ENCODE measurements at regions not wholly inside any gene's neighbourhood (a gene's known extent, or its start where the extent isn't known, plus 50 kb on each side); places are given as distances from the start of the nearest gene placed in this dataset.
"Not testable (repeated sequence)": the region's sequence is repeated elsewhere in the genome, so short reads cannot be mapped to it uniquely, and the experiment has no call there.

DNA sequence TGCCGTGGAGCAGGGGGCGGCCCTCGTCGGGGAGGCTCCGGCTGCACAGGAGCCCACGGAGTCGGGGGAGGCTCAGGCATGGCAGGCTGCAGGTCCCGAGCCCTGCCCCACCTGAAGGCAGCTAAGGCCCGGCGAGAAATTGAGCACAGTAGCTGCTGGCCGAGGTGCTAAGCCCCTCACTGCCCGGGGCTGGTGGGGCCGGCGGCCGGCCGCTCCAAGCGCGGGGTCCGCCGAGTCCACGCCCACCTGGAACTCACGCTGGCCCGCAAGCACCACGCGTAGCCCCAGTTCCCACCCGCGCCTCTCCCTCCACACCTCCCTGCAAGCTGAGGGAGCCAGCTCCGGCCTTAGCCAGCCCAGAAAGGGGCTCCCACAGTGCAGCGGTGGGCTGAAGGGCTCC, 589.4 kb downstream of the PPP4R3C start:
- no peak for DNase-seq

DNA sequence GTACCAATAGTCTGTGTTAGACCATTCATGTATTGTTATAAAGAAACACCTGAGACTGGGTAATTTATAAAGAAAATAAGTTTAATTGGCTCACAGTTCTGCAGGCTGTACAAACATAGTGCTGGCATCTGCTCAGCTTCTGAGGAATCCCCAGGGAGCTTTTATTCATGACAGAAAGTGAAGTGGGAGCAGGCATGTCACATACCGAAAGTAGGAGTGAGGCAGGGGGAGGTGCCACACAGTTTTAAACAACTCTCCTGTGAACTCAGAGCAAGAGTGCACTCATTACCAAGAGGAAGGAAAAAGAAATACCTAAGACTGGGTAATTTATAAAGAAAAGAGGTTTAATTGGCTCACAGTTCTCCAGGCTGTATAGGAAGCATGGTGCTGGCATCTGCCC, 591.2 kb downstream of the PPP4R3C start:
- no peak for DNase-seq

DNA sequence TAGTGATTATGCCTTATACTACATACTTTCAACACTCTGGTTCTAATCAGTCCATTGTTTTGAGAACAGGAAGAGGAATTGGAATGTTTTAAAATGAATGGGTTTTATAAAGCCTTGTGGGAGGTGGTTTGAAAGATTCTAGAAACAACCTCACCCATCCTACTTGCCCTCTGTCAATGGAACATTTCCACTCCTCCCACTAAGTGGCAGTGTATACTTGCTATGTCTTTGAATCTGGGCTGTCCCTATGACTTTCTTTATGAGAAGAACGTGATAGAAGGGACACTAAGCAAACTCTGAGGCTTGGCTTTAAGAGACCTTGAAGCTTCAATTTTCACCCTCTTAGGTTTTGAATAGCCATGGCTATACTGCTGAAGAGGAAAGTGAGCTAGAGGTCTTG, 611.2 kb downstream of the PPP4R3C start:
- no peak for DNase-seq

DNA sequence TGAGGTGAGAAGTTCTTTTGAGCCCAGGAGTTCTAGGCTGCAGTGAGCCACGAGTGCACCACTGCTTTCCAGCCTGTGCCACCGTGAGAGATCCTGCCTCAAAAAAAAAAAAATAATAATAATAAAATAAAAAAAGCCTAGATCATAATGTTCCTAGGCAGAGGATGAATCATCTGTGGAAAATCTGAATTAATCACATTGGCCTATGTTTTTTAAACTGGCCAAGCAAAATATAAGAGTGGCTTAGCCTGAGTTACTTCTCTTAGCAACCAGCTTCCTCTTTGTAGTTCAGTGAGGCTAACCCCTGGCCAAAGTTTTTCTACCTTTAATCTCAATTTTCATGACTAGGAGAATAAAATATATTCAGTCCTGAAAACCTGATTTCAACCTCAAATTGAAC, 614.6 kb downstream of the PPP4R3C start:
- no peak for DNase-seq

DNA sequence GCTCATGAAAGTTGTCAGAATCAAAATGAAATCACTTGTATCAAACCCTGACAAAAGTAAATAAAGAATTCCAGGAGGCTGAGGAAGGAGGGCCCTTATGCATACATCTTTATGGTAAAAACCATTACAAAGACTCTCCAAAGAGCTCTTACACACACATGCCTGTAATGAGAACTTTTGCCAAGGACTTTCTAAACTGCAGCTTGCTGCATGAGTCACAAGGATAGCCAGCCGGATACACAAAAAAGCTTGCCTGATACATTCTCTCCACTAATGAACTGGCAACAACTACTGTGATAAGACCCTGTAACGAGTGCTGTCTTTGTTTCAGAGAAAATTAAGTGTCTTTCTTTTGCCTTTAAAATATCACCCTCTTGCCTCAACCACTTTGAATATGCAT, 618.1 kb downstream of the PPP4R3C start:
- peak in 1 of 3 donors; percentile 8 for DNase-seq

DNA sequence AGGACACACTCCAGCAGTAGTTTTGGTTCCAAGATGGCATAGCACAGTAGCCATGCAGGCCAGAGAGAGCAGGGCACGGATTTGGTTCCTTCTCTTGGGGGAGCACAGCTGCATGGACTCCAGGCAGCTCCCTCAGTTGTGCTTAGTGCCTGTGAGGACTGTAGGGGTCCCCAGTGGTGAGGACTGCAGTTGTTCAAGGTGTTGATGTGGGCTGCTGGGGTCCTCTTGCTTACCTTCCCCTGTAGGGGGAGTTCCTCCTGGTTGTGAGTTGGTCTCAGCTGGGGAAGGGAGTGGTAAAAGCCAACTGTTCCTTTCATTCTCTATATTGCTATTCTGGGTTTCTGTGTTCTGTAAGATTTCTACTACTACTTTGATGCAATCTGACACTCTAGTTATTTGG, 606.5 kb downstream of the MAGEB5 start:
- no peak for DNase-seq

DNA sequence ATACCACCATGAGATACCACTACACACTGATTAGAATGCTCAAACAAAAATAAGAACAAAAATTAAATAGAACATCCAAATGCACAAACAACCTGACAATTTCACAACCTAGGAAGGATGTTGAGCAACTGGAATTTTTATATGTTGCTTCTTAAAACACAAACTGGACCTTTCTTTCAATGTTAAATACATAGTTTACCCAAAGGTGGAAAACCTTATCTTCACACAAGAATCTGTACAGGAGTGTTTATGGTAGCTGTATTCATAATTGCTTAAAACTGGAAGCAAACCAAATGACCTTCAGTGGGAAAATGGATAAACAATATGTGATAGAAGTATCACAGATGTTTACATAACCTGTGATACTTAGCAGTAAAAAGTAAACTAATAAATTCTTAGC, 573.8 kb downstream of the MAGEB5 start:
- no peak for DNase-seq

DNA sequence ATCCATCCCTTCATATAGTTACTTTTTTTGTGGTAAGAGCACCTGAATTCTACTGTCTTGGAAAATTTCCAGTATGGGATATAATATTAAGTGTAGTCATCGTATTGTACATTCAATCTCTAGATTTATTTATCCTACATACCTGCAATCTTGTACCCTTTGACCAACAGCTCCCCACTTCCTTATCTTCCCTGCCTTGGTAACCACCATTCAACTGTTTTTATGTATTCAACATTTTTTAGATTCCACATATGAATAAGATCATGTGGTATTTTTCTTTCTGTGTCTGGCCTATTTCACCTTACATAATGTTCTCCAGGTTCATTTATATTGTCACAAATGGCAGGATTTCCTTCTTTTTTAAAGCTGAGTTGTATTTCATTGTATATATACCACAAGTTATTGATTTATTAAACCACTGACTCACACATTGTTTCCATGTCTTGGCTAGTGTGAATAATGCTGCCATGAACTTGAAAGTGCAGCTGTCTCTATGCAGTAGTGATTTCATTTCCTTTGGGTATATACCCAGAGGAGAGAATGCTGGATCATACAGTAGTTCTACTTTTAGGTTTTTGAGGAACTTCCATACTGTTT, 572.5 kb downstream of the MAGEB5 start:
- no peak for DNase-seq

DNA sequence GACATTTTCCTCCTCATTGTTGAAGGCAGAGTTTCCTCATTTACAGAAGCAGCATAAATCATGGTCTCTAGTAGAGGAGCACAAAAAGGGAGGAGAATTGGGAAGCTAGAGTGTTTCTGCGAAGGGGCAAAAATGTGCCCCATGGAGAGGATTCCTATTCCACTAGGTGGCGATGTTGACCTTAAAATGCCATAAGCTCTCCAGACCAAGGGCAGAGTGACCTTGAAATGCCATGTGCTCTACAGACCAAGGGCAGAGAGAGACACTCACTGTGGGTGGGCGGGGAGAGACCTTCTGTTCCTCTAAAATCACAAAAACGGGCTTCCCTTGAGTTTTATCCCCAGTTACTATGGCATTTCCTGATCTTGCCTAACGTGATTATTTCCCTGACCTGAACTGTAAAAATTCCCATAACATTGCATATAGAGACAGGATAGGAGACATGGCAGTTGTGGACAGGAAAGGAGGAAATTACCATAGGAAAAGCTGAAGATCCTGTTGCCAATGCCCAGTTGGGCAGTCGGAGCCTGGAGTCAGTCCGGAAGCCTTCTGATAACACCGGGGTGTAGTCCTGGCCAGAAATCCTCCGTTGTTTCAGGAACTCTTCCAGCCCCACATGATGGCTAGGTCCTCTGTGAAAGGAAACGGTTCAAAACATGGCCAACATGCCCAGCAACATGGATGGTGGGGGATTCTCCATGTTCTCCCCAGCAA, 567.7 kb downstream of the MAGEB5 start:
- DNase-seq = peak in 2 of 3 donors; percentile 3

DNA sequence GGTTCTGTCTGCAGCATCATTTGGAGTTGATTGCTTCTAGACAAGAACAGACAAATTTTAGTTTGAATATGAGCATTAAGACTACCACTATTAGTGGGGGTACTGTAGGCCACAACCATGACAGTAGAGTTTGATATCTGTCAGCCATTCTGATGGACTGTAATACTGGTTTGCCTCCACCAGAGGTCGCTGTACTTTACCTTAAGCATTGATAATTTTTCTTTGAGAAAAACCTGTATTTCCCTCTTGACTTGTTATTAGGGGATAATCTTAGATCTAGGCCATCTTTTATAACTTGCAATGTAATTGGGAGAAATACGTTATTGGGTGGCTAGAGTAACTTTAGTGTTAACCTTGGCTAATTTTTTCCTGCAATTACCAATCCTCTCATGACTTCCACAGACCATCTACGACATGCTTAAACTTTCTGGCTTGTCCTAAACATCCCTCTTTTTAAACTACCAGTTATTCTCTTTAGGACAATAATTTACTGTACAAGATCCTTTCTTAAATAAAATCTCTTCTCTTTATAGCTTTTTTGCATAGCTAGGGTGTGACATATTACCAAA, 562.4 kb downstream of the MAGEB5 start:
- no peak for DNase-seq

DNA sequence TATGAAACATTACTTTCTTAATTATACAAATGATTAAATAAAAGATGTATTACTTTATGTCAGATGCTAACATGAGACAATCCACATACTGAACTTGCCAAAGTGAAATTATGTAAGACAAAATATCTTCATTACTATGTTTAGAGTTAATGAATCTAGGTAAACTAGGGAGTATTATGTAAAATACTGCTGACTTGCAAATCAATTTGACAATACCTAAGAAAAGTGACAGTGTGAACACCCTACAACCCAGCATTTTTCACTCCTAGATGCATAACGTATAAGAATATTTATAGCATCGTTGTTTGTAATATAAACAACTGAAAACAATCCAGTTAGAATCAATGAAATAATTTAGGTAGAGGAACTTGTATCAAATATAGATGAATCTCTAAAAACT, 546.3 kb downstream of the MAGEB5 start:
- no peak for DNase-seq

DNA sequence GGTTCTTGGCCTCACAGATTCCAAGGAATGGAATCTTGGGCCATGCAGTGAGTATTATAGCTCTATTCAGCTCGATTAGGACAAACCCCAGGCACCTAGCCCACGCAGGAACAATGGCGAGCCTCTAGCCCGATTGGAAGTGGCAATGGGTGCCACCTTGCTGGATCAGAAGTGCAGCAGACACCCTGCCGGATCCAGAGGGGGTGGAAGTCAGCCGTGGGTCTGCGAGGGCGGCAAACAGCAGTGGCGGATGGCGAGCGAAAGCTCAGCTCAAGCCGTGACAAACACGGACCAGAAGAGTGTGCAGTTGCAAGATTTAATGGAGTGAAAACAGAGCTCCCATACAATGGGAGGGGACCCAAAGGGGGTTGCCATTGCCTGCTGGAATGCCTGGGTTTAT, 539.8 kb downstream of the MAGEB5 start:
- DNase-seq = not testable (repeated sequence)

DNA sequence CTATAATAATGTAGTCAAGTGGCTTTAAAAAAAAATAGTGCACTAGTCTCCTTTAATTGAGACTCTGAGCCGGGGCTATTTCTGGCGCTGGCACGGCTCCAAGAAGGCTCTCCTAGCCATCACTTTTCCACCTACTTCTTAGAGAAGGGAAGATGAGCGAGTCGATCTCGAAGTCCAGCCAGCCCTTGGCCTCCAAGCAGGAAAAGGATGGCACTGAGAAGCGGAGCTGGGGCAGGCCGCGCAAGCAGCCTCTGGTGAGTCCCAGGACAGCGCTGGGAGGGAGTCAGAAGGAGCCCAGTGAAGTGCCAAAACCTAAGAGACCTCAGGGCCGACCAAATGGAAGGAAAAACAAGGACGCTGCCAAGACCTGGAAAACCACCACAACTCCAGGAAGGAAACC, 531.9 kb downstream of the MAGEB5 start:
- no peak for DNase-seq

DNA sequence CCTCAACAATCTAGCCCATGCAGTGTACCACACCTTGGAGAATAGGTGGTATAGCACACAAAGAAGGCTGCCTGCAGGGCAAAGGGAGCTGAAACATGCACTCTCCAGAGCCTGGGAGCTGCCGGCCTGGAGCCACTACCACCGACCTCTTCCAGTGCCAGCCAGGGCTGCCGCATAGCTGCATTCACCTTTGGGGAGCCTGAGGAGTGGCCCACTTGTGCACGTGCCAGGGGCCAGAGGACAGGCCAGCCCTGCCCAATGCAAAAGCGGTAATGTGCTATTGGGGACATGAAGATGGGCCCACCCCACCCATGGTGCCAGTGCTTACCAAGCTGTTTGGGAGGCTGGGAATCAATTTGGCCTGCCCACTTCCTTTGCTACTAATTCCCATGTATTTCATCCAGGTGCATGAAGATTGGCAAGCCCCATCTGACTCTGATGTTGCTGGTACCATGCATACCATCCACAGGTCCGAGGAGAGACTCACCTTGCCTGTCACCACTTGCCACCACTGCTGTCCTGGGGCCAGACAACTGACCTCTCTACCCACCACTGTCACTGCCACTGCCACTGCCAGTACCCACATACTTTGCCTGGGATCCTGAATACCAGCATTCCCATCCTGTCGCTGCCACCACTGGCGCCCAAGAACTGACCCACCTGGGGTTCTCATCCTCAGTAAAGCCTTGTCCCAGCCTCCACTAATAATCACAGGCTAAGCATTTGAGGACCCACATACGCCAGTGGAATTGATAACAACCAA, 506.9 kb downstream of the MAGEB5 start:
- no peak for DNase-seq

DNA sequence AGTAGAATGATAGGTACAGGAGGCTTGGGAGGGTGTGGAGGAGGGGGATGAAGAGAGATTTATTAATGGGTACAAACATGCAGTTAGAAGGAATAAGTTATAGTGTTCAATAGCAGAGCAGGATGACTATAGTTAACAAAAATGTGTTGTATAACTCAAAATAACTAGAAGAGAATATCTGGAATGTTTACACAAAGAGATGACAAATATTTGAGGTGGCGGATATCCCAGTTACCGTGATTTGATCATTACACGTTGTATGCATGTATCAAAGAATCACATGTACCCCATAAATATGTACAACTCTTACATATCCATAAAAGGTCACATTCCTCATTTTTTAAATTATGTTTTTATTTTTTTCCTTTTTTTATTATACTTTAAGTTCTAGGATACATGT, 456.6 kb downstream of the MAGEB5 start:
- peak in 1 of 3 donors; percentile 4 for DNase-seq

DNA sequence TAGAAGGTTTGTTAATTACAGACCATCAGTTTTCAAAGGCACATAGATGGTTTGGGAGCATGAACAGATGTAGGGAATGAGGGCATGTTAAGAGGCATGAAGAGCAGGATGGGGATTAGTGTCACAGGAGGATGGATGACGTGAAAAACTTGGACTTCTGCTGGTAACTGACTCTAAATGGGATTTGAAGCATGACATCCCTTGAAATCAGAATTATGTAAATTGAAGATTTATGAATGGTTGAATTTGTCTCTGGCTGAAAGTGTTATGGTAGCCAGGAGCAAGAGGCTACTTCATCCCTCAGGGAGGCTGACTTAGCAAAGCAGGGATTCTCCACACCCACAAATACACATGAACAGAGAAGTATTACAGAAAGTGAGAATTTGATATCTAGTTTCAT, 454.6 kb downstream of the MAGEB5 start:
- peak in 1 of 3 donors; percentile 4 for DNase-seq

DNA sequence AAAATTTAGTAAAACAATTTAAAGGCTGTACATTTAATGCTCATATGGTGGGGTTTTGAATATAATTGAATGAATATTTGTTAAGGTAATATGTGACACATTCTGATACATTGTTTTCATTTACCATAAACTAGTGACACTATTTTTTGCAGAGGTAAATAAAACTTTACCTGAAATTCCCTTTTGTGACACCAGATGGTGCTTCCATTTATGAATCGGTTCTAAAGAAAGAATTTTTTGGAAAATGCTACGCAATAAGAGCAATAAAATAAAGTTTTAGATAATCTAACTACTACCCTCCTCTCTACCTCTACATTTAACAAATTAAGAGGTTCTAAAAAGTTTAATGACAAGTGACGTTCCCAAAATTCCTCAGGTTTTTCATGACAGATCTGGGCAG, 448.9 kb downstream of the MAGEB5 start:
- no peak for DNase-seq

DNA sequence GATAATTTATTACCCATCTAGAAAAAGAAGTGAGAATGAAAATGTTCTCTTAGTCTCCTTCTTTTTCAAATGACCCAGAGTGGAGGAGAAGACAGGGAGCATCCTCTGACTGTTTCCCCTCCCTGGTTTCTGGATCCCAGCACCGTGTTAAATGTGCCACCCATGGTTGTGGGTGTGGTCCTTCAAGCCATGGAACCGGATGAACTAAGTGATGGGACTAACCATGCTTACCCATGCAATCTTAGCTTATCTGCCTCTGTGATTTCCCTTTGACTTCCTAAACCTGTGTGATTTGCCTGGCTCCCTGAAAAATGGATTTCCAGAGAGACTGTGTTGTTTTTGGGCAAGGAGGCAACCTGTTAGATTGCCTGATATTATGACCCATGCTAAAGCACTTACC, 437.1 kb downstream of the MAGEB5 start:
- DNase-seq = no peak

DNA sequence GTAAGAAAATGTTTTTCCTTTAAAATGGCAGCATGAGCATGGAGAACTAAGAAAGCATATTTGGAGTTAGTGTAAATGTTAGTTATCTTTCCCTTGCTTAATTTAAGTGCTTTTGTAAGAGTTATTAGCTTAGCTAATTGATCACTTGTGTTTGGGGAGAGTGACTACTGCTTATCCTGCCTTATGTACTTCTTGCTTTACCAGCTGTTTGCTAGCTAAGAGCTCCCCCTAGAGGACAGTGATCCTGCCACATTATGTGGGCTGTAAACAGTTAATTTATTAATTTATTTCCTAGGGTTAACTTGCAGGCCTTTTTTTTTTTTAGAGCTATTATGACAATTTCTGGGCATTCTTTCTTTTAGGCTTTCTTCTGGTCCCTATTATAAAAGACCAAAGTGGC, 435.8 kb downstream of the MAGEB5 start:
- DNase-seq = no peak

DNA sequence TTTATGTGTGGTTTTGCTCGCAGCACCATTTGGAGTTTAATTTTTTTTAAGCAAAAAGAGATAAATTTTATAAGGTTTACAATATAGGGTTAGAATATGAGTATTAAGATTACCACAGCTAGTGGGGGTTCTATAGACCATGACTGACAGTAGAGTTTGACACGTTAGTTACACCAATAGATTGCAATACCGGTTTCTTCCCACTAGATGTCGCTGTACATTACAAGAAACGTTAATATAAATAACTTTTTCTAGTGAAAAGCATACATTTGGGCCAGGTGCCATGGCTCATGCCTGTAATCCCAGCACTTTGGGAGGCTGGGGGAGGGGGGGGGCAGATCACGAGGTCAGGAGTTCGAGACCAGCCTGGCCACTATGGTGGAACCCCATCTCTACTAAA, 433.6 kb downstream of the MAGEB5 start:
- DNase-seq = no peak

DNA sequence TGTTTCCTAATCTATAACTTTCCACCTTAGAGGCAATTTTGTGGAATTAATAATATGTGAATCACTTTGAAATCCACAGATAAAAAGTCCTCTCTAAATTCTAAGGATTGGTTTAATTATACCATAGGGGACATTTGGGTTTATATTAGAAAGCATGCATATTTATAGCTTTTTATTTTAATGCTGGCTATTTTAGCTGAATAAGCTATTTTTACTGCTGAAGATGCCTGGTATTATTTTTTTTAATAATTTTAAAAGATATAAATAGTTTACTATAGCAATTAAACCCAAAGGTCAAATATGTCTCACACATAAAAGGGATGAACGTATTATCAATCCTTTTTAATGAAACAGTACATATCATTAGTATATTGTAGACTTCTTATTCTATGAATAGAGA, 415.4 kb downstream of the MAGEB5 start:
- DNase-seq = no peak

DNA sequence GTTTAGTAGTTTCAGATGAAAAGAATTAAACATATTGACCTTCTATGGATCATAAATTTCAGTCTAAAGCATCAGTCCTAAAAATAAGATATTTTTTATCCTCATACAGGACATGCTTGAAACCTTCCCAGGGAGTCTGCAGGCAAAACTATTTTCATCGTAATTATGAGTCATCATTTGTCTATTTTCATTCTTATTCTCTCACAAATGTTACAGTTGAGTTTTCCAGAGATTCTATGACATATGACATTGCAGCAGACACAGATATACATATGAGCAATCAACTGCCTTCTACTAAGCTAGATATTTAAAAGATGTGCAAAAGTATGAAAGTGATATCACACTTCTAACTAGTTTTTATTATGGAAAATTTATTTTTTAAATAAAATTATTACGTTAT, 398.0 kb downstream of the MAGEB5 start:
- DNase-seq = peak in 1 of 3 donors; percentile 13

DNA sequence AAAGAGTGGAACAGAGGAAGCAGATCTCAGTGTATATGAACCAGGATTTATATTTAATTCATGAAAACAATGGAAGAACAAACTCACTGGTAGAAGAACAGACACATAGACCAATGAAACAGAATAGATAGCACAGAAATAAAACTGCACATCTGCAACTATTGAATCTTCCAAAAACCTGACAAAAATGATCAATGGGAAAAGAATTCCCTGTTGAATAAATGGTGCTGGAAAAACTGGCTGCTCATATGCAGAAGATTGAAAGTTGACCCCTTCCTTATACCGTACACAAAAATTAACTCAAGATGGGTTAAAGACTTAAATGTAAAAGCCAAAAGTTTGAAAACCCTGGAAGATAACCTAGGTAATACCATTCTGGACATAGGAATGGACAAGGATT, 391.0 kb downstream of the MAGEB5 start:
- peak; percentile 16 to 49 (median 24) for DNase-seq

All from muscle of back (tissue), 3 donors.